ENCODE measurements at regions not wholly inside any gene's neighbourhood (a gene's known extent, or its start where the extent isn't known, plus 50 kb on each side); places are given as distances from the start of the nearest gene placed in this dataset.
"Not testable (repeated sequence)": the region's sequence is repeated elsewhere in the genome, so short reads cannot be mapped to it uniquely, and the experiment has no call there.

DNA sequence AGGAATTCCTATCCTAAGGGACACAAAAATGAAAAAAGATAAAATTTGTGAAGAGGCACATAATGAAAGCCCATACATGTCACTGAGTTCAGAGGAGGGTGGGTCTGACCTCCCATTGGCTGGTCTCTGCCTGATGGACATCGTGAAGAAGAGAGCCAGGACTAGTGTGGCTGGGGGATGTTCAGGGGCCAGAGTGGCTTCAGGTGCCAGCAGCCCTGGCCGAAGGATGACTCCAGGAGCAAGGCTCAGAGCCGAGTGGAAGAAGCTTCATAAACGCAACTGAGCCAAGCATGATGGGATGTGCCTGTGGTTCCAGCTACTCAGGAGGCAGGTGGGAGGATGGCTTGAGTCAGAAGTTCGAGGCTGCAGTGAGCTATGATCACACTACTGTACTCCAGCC, 56.9 kb upstream of the ATP5PO start:
- TF ChIP-seq ZNF274 (IDR thresholded peaks at IDR 0.05; ENCODE audit: low read depth, low read length) = no peak
- no peak overlapping the region for H3K4me3 ChIP-seq (ENCODE audit: low read length)

DNA sequence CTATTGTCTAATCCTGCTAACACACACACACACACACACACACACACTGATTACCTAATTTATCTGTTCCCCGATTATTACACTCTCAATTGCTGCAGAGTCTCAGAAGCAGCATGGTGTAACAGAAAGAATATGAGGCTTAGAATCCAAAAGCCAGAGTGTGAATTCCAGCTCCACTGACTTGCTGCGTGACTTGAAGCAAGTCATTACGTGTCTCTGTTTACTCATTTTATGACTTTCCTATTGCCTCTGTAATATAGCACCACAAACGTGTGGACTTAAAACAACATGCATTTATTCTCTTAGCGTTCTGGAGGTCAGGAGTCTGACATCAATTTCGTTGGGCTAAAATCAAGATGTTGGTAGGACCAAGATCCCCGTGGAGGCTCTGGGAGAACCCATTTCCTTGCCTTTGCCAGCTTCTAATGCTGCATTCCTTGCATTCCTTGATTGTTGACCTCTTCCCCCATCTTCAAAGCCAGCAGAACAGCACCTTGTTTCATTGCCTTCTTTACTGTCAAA, 55.9 kb upstream of the ATP5PO start:
- TF ChIP-seq ZNF274 (IDR thresholded peaks at IDR 0.05; ENCODE audit: low read depth, low read length) = no peak
- no peak overlapping the region for H3K4me3 ChIP-seq (ENCODE audit: low read length)

DNA sequence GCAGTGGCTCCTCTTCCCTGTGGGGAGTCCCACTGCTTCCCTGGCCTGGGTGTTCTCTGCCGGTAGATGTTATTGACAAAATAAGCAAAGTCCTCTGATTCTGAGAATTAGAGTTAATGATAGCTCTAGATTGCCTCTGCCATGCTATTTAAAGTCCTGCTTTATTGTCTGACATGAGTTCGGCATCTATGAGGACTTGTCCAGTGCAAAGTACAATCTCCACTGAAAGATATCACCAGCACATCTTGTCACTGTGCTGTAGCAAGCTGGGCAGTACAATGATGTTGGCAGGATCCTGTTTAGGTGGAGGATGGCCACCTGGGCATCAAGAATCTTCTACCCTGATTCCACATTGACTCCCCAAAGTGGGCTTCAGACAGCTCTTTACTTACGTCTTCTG, 54.0 kb upstream of the ATP5PO start:
- TF ChIP-seq ZNF274 (IDR thresholded peaks at IDR 0.05; ENCODE audit: low read depth, low read length) = no peak
- H3K4me3 ChIP-seq (ENCODE audit: low read length) = no peak overlapping the region

DNA sequence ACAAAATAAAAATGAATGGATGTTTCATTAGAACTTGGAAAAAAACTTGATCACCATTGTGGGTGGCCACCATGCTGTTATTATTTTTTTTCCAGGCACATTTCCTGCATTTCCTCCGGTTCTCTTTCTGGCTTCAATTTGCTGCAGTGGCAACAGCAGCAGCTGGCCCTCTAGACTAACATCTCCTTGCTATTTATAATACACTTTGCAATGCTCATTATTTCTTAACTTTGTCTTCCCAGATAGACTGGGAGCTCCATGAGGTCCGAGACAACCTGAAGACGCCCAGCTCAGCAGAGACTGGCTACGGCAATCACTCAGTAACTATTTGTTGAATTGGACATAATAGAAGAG, 53.4 kb upstream of the ATP5PO start:
- no peak for TF ChIP-seq ZNF274 (IDR thresholded peaks at IDR 0.05; ENCODE audit: low read depth, low read length)
- H3K4me3 ChIP-seq (ENCODE audit: low read length) = no peak overlapping the region

DNA sequence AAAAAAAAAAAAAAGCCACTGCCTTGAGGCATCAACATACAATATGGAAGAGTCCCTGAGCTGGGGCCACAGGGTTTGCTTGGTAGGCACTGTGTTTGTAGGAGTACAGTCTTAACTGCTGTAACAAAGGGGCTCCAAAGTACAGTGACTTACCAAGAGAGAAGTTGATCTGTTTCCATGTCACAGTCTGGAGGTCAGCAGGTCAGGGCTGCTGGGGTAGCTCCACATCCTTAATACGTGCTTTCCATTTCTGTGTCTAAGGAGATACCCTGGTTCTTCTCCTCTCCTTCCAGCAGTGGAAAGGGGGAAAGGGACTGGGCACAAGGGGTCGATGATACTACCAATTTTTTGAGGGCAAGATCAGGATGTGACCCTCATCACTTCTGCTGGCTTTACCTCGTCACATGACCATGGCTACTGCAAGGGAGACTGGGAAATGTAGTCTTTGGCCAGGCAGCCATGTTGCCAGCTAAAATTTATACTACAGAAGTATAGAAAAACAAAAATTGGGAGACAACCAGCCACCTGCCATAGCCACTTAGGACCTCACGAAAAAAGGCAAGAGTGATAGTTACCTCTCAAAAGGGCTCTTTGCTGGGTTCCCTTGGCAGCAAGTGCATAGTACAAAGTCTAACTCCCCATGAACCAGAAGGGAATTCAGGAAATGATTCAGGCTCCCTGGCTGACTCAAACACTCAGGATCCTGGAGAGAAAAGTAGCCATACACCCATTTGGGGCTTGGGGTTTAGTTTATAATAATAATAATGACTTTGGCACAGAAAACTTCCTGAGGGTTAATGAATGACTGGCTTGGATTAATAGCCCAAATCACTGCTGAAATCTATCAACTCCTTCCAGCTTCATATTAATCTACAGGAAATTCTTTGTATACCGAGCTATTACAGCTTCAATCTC, 52.7 kb upstream of the ATP5PO start:
- H3K4me3 ChIP-seq (ENCODE audit: low read length) = no peak overlapping the region
- TF ChIP-seq ZNF274 (IDR thresholded peaks at IDR 0.05; ENCODE audit: low read depth, low read length) = no peak

DNA sequence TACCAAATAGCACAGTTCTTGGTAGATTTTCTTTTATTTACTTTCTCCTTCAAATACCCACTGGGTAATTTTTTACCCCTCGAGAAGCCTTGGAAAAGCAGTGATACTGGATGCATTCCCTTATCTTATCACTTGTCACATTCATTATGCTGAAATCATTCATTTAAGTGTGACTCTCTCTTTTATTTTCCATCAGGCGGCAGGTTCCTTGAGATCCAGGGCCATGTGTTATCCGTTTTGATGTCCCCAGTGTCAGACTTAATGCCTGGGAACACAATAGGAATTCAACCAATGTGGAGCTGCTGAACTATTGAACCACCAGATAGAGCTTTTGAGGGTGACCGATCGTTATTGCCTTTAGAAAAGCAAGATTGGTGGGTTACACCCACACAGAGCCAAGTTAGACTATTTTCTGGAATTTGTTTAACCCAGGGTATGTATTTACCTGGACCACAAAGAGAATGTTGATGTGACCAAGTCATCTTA, 51.5 kb upstream of the ATP5PO start:
- H3K4me3 ChIP-seq (ENCODE audit: low read length) = no peak overlapping the region
- no peak for TF ChIP-seq ZNF274 (IDR thresholded peaks at IDR 0.05; ENCODE audit: low read depth, low read length)

DNA sequence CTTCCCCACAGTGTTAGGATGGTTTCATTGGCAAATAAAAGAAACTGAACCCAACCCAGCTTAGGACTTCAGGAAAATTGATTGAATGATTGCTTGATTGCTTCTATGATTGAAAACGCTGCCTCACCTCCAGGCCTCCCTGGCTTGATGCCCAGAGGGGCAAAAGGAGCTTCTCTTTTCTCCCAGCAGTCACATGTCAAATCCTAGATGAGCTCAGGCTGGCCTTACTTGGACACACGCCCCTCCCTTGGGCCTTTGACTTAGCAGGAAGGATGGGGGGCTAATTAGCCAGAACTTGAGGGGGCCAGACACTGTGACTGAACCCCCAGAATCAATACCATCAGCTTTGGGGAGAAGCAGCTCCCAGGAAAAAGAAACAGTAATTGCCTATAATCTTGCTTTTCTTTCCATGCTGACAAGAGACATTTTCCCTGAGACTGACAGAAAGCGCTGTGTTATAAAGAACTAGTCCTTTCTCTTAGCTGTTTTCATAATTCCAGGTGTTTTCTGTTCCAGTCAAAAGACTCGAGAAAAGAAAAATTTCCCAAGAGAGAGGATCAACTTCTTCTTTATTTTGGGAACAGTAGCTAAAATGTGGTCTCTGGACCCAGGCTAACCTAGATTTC, 50.8 kb upstream of the ATP5PO start:
- no peak for TF ChIP-seq ZNF274 (IDR thresholded peaks at IDR 0.05; ENCODE audit: low read depth, low read length)
- H3K4me3 ChIP-seq (ENCODE audit: low read length) = no peak overlapping the region

DNA sequence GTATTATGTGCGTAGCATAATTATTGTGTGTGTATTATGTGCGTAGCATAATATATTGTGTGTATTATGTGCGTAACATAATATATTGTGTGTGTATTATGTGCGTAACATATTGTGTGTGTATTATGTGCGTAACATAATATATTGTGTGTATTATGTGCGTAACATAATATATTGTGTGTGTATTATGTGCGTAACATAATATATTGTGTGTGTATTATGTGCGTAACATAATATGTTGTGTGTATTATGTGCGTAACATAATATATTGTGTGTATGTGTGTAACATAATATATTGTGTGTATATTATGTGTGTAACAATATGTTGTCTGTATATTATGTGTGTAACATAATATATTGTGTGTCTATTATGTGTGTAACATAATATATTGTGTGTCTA, 50.1 kb upstream of the ATP5PO start:
- H3K4me3 ChIP-seq (ENCODE audit: low read length) = not testable (repeated sequence)

Measured in GM08714 (cell line).